ENCODE measurements at regions not wholly inside any gene's neighbourhood (a gene's known extent, or its start where the extent isn't known, plus 50 kb on each side); places are given as distances from the start of the nearest gene placed in this dataset.
"Not testable (repeated sequence)": the region's sequence is repeated elsewhere in the genome, so short reads cannot be mapped to it uniquely, and the experiment has no call there.

GRCh38 chr18:30852980-30853379 lies 189.6 kb downstream of the DSC3 start (continued):
- TF ChIP-seq ZNF398 (tag by site-specific recombination; IDR thresholded peaks at IDR 0.05): no peak

GRCh38 chr18:30852541-30852940 lies 190.0 kb downstream of the DSC3 start:
- H3K4me3 ChIP-seq (ENCODE audit: low read depth, low read length): no peak overlapping the region
- POLR2A ChIA-PET: no interaction called here
- TF ChIP-seq IKZF3 (tag by site-specific recombination; IDR thresholded peaks at IDR 0.05) (no peak), ZNF530 (tag by site-specific recombination; IDR thresholded peaks at IDR 0.05; ENCODE audit: low read depth) (no peak), ZNF837 (tag by site-specific recombination; IDR thresholded peaks at IDR 0.05) (no peak), EGR2 (tag by site-specific recombination; IDR thresholded peaks at IDR 0.05; ENCODE audit: low read depth) (no peak), REST (tag by site-specific recombination; IDR thresholded peaks at IDR 0.05) (no peak), WT1 (tag by site-specific recombination; IDR thresholded peaks at IDR 0.05) (no peak)
- H3K36me3 ChIP-seq (ENCODE audit: control insufficient read depth in 2 of 2, insufficient read depth in 1 of 2, low read length in 2 of 2): no peaks in the 10 kb centered on the region
- H3K4me1 ChIP-seq (ENCODE audit: control insufficient read depth, insufficient read depth, low read length): no peaks in the 10 kb centered on the region
- CTCF ChIA-PET: no interaction called here
- H3K27ac ChIP-seq (ENCODE audit: extremely low read depth, low read depth, low read length): no peak overlapping the region
- no peaks in the 10 kb centered on the region for H3K9me3 ChIP-seq (ENCODE audit: control insufficient read depth, insufficient read depth, low read depth, low read length)

- H3K36me3 ChIP-seq (ENCODE audit: control insufficient read depth in 2 of 2, insufficient read depth in 1 of 2, low read length in 2 of 2); H3K27ac ChIP-seq (ENCODE audit: extremely low read depth, low read depth, low read length); H3K4me1 ChIP-seq (ENCODE audit: control insufficient read depth, insufficient read depth, low read length); H3K4me3 ChIP-seq (ENCODE audit: low read depth, low read length); POLR2A ChIA-PET; H3K9me3 ChIP-seq (ENCODE audit: control insufficient read depth, insufficient read depth, low read depth, low read length): not testable (repeated sequence)
- CTCF ChIA-PET: interaction anchor here (1.0 kb wide), 1 partner anchor 12 kb away, joined by 4 read pairs; no protein-coding TSS in a partner anchor
These were observed 203.4 kb downstream of the DSC3 start for GRCh38 chr18:30839056-30839561.

- H3K9me3 ChIP-seq (ENCODE audit: control insufficient read depth, insufficient read depth, low read depth, low read length): no peaks in the 10 kb centered on the region
- TF ChIP-seq ZNF449 (tag by site-specific recombination; IDR thresholded peaks at IDR 0.05) (no peak), ZNF121 (tag by site-specific recombination; IDR thresholded peaks at IDR 0.05) (no peak), KLF1 (tag by site-specific recombination; IDR thresholded peaks at IDR 0.05) (no peak), ZNF274 (IDR thresholded peaks at IDR 0.05; ENCODE audit: low read length) (no peak), ZNF274 (tag by site-specific recombination; IDR thresholded peaks at IDR 0.05; ENCODE audit: borderline replicate concordance) (no peak), ZNF248 (tag by site-specific recombination; IDR thresholded peaks at IDR 0.05) (no peak), ZNF391 (tag by site-specific recombination; IDR thresholded peaks at IDR 0.05; ENCODE audit: borderline replicate concordance, low read depth) (no peak), ZBTB26 (tag by site-specific recombination; optimal IDR thresholded peaks at IDR 0.05) (no peak), ZFHX2 (tag by site-specific recombination; conservative IDR thresholded peaks at IDR 0.05) (no peak), PRDM6 (tag by site-specific recombination; IDR thresholded peaks at IDR 0.05) (no peak), ZSCAN30 (tag by site-specific recombination; IDR thresholded peaks at IDR 0.05) (no peak), ZNF677 (tag by site-specific recombination; IDR thresholded peaks at IDR 0.05) (no peak)
- no peak overlapping the region for H3K27ac ChIP-seq (ENCODE audit: extremely low read depth, low read depth, low read length)
- POLR2A ChIA-PET: no interaction called here
- H3K4me3 ChIP-seq (ENCODE audit: low read depth, low read length): no peak overlapping the region
- H3K36me3 ChIP-seq (ENCODE audit: control insufficient read depth in 2 of 2, insufficient read depth in 1 of 2, low read length in 2 of 2): no peaks in the 10 kb centered on the region
- CTCF ChIA-PET: interaction anchor here (0.6 to 1.8 kb wide), 3 partner anchors 10 to 159 kb away, joined by 3 to 4 read pairs (median 4); no protein-coding TSS in a partner anchor
- no peaks in the 10 kb centered on the region for H3K4me1 ChIP-seq (ENCODE audit: control insufficient read depth, insufficient read depth, low read length)
These were observed 213.8 kb downstream of the DSC3 start for GRCh38 chr18:30828700-30829099.
